Esophagus muscularis mucosa (tissue), 4 donors: ENCODE measurements at regions not wholly inside any gene's neighbourhood (a gene's known extent, or its start where the extent isn't known, plus 50 kb on each side); places are given as distances from the start of the nearest gene placed in this dataset.

Experiments used
- CTCF ChIP-seq, 3 experiments: fragments of 200-600 bp in 2 of 3; fragments of 450-650 bp in 1 of 3; sonication (generic) in 2 of 3; IDR thresholded peaks; one replicate each; pipeline ENCODE4 v1.5.1; 2017 to 2019; ENCODE audit warnings: antibody characterized with exemption in 3 of 3, mild to moderate bottlenecking in 2 of 3, moderate library complexity in 1 of 3
- EP300 ChIP-seq: sonication (generic); formaldehyde crosslinking; IDR thresholded peaks from one replicate; pipeline ENCODE4 v1.6.1; 2017; ENCODE audit warnings: antibody characterized with exemption
- POLR2A ChIP-seq: fragments of 450-650 bp; IDR thresholded peaks from one replicate; pipeline ENCODE4 v1.6.1; 2017; ENCODE audit warnings: antibody characterized with exemption, moderate library complexity, mild to moderate bottlenecking, low read depth
- POLR2AphosphoS5 ChIP-seq, 2 donors: sonication (generic); formaldehyde crosslinking; IDR thresholded peaks; one replicate each; pipeline ENCODE4 v1.6.1; 2017; ENCODE audit warnings: antibody characterized with exemption in 2 of 2

DNA sequence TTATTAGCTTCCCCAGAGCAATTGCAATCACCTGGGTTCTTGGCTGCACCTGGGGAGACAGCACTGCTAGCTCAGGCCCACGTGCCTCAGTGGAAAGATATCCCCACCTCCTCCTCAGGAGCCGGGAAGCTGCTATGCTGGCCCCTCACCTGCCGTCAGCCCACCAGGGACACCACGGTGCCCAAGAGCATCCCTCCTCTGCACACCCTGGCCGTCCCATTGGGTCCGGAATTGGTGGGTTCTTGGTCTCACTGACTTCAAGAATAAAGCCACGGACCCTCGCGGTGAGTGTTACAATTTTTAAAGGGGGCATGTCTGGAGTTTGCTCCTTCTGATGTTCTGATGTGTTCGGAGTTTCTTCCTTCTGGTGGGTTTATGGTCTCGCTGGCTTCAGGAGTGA lies 72.3 kb upstream of the MEF2A start:
- TF ChIP-seq POLR2A (no peak), CTCF (IDR thresholded peaks at IDR 0.05) (no peak), EP300 (no peak), POLR2AphosphoS5 (IDR thresholded peaks at IDR 0.05) (no peak)
